ENCODE measurements at regions not wholly inside any gene's neighbourhood (a gene's known extent, or its start where the extent isn't known, plus 50 kb on each side); places are given as distances from the start of the nearest gene placed in this dataset.

DNA sequence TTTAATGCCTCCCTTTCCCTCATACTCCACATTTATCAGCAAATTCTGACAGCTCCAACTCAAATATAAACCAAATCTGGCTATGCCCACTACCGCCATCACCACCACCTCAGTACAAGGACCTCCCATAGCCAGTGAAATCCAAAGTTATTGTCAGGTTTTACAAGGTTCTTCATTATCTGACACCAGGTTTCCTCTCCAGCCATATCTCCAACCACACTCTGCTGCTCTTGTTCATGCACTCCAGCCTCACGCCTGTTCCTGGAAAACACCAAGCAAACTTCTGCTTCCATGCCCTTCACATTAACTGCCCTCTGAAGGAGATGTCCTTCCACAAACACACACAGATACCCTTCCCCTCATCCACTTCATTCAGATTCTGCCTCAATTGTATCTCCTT, 102.2 kb upstream of the MIR17HG start:
- DNase-seq (ENCODE audit: low read depth in 1 of 2, low spot score in 1 of 2) (no peak), ATAC-seq (no peak), FAIRE-seq (no peak)
- Histone ChIP-seq H3K4me3 (no peak overlapping the region), H3K27ac (no peak overlapping the region), H3K4me2 (no peak overlapping the region), H3K4me1 (no peaks in the 10 kb centered on the region), H3K9me3 (no peaks in the 10 kb centered on the region)
- TF ChIP-seq PHF8 (IDR thresholded peaks at IDR 0.05; ENCODE audit: borderline replicate concordance, low read depth) (no peak), EHF (CRISPR knock-in tag; IDR thresholded peaks at IDR 0.05) (no peak), HOXB13 (CRISPR knock-in tag; IDR thresholded peaks at IDR 0.05; ENCODE audit: low read depth) (no peak), POLR2AphosphoS2 (conservative IDR thresholded peaks at IDR 0.05; ENCODE audit: low read length) (no peak), FOXS1 (CRISPR knock-in tag; IDR thresholded peaks at IDR 0.05) (no peak), CBX2 (IDR thresholded peaks at IDR 0.05; ENCODE audit: borderline replicate concordance, low read depth) (no peak), ZFP36 (IDR thresholded peaks at IDR 0.05; ENCODE audit: borderline replicate concordance, partially characterized antibody) (no peak), BCL3 (IDR thresholded peaks at IDR 0.05) (no peak)
- CTCF ChIA-PET, result interaction anchor here (0.6 kb wide), 1 partner anchor 95 kb away, joined by 6 read pairs; no protein-coding TSS in a partner anchor
- WGBS (ENCODE audit: missing lambda C conversion rate), result 80% methylated on average over 2 of the region's 2 CpGs
- POLR2A ChIA-PET, result no interaction called here

DNA sequence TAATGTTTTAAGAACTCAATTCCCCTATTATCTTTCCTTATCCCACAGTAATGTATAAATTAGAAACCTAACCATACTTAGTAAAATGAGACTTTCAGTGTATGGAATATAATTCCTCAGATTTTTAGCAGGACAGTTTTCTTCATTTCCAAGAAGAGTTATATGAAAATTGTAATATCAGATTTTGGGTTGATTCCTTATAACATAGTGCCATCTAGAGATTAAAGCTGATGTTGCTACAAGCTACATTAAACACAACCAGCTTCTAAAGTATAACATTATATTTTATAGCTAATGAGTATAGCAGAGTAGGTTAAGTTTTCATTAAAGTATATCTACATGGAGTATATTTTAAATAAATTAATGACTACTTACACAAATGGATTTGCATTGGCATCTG, 99.7 kb upstream of the MIR17HG start:
- no peak for FAIRE-seq
- ATAC-seq, result no peak
- Histone ChIP-seq H3K27ac (no peak overlapping the region), H3K4me1 (no peaks in the 10 kb centered on the region), H3K4me3 (no peak overlapping the region), H3K4me2 (no peak overlapping the region), H3K9me3 (no peaks in the 10 kb centered on the region)
- TF ChIP-seq MAFK (IDR thresholded peaks at IDR 0.05; ENCODE audit: partially characterized antibody) (no peak), RARB (CRISPR knock-in tag; IDR thresholded peaks at IDR 0.05) (no peak), CTCF (IDR thresholded peaks at IDR 0.05) (no peak), ZC3H11A (IDR thresholded peaks at IDR 0.05) (no peak), RNF2 (IDR thresholded peaks at IDR 0.05; ENCODE audit: borderline replicate concordance, low read depth) (no peak), HOXB5 (CRISPR knock-in tag; IDR thresholded peaks at IDR 0.05) (no peak), RAD21 (conservative IDR thresholded peaks at IDR 0.05 in 1 of 2, IDR thresholded peaks at IDR 0.05 in 1 of 2) (peak in 1 of 2 experiments; percentile 28; a peak in 3 of 5 replicates), HOXA7 (CRISPR knock-in tag; IDR thresholded peaks at IDR 0.05) (no peak), EHMT2 (IDR thresholded peaks at IDR 0.05; ENCODE audit: low read depth) (no peak)
- POLR2A ChIA-PET, result no interaction called here
- CTCF ChIA-PET, result interaction anchor here (0.5 to 2.0 kb wide), 3 partner anchors 10 to 112 kb away, joined by 3 to 4 read pairs (median 3); no protein-coding TSS in a partner anchor
- peak in 1 of 2 experiments; percentile 1 for DNase-seq (ENCODE audit: low read depth in 1 of 2, low spot score in 1 of 2)

DNA sequence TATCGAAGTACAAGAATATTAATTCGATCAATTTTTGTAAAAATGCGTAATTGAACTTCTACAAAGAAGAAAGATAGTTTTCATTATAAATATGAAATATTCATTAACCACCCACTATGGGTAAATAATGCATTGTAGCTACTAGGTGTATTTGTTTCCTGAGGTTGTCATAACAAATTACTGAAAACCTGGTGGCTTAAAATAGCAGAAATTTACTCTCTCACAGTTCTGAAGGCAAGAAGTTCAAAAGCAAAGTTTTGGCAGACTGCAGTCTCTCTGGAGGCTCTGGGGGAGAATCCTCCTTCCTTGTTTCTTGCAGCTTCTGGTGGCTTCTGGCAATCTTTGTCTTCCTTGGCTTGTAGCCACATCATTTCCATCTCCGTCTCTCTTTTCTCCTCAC, 99.2 kb upstream of the MIR17HG start:
- no peak overlapping the region for H3K4me2 ChIP-seq
- H3K27ac ChIP-seq, result no peak overlapping the region
- no peak for ATAC-seq
- CTCF ChIA-PET, result interaction anchor here (0.5 to 2.0 kb wide), 3 partner anchors 10 to 112 kb away, joined by 3 to 4 read pairs (median 3); no protein-coding TSS in a partner anchor
- no peaks in the 10 kb centered on the region for H3K9me3 ChIP-seq
- H3K4me3 ChIP-seq, result no peak overlapping the region
- TF ChIP-seq, protein P1, sequence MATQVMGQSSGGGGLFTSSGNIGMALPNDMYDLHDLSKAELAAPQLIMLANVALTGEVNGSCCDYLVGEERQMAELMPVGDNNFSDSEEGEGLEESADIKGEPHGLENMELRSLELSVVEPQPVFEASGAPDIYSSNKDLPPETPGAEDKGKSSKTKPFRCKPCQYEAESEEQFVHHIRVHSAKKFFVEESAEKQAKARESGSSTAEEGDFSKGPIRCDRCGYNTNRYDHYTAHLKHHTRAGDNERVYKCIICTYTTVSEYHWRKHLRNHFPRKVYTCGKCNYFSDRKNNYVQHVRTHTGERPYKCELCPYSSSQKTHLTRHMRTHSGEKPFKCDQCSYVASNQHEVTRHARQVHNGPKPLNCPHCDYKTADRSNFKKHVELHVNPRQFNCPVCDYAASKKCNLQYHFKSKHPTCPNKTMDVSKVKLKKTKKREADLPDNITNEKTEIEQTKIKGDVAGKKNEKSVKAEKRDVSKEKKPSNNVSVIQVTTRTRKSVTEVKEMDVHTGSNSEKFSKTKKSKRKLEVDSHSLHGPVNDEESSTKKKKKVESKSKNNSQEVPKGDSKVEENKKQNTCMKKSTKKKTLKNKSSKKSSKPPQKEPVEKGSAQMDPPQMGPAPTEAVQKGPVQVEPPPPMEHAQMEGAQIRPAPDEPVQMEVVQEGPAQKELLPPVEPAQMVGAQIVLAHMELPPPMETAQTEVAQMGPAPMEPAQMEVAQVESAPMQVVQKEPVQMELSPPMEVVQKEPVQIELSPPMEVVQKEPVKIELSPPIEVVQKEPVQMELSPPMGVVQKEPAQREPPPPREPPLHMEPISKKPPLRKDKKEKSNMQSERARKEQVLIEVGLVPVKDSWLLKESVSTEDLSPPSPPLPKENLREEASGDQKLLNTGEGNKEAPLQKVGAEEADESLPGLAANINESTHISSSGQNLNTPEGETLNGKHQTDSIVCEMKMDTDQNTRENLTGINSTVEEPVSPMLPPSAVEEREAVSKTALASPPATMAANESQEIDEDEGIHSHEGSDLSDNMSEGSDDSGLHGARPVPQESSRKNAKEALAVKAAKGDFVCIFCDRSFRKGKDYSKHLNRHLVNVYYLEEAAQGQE (IDR thresholded peaks at IDR 0.05), result no peak
- TF ChIP-seq CHD4 (IDR thresholded peaks at IDR 0.05; ENCODE audit: borderline replicate concordance), result no peak
- no peak for TF ChIP-seq ESRRA (IDR thresholded peaks at IDR 0.05; ENCODE audit: borderline replicate concordance, low read length)
- no peak for TF ChIP-seq ATOH8 (CRISPR knock-in tag; IDR thresholded peaks at IDR 0.05; ENCODE audit: low read depth)
- TF ChIP-seq RAD21 (conservative IDR thresholded peaks at IDR 0.05 in 1 of 2, IDR thresholded peaks at IDR 0.05 in 1 of 2), result no peak
- TF ChIP-seq CEBPB (IDR thresholded peaks at IDR 0.05), result no peak
- TF ChIP-seq CHD2 (IDR thresholded peaks at IDR 0.05; ENCODE audit: low read length, partially characterized antibody), result no peak
- no peak for TF ChIP-seq ZFP36 (IDR thresholded peaks at IDR 0.05; ENCODE audit: borderline replicate concordance, partially characterized antibody)
- TF ChIP-seq MAFK (IDR thresholded peaks at IDR 0.05; ENCODE audit: partially characterized antibody), result no peak
- TF ChIP-seq NFE2L2 (conservative IDR thresholded peaks at IDR 0.05; ENCODE audit: low read length), result no peak
- under 1% methylated on average over 4 of the region's 4 CpGs for WGBS (ENCODE audit: missing lambda C conversion rate)
- POLR2A ChIA-PET, result no interaction called here
- FAIRE-seq, result no peak
- no peak for DNase-seq (ENCODE audit: low read depth in 1 of 2, low spot score in 1 of 2)
- H3K4me1 ChIP-seq, result no peaks in the 10 kb centered on the region
